Mammary epithelial cell (primary cell): ENCODE measurements at regions not wholly inside any gene's neighbourhood (a gene's known extent, or its start where the extent isn't known, plus 50 kb on each side); places are given as distances from the start of the nearest gene placed in this dataset.

Experiments
- EZH2 ChIP-seq: IDR thresholded peaks from 2 replicates; pipeline ENCODE4 v1.6.1; 2012; ENCODE audit warnings: low read length, inconsistent platforms, borderline replicate concordance
- TF ChIP-seq, protein P1 (sequence below), 2 donors: IDR thresholded peaks in 1 of 2; conservative IDR thresholded peaks in 1 of 2; 2 replicates each; pipeline ENCODE4 v1.5.1; 2011 to 2012; ENCODE audit warnings: inconsistent platforms in 2 of 2, low read length in 2 of 2, mild to moderate bottlenecking in 2 of 2, control low read depth in 1 of 2, low read depth in 1 of 2; ENCODE audit not compliant: insufficient read depth in 1 of 2; ENCODE audit errors: extremely low read depth in 1 of 2

DNA sequence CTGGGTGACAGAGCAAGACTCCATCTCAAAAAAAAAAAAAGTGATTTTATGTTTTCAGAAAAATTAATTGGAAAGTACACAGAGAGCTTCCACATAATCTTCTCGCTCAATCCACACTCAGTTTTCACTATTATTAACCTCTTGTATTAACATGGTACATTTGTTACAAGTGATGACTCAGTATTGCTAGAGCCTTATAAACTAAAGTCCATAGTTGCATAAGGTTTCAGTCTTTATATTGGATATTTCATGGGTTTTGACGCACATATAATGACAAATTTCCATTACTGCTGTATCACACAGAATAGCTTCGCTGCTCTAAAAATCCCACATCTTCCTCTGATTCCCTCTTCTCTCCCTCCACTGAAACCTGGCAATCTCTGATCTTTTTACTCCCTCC lies 603.5 kb downstream of the XIRP2 start:
- TF ChIP-seq, protein P1, sequence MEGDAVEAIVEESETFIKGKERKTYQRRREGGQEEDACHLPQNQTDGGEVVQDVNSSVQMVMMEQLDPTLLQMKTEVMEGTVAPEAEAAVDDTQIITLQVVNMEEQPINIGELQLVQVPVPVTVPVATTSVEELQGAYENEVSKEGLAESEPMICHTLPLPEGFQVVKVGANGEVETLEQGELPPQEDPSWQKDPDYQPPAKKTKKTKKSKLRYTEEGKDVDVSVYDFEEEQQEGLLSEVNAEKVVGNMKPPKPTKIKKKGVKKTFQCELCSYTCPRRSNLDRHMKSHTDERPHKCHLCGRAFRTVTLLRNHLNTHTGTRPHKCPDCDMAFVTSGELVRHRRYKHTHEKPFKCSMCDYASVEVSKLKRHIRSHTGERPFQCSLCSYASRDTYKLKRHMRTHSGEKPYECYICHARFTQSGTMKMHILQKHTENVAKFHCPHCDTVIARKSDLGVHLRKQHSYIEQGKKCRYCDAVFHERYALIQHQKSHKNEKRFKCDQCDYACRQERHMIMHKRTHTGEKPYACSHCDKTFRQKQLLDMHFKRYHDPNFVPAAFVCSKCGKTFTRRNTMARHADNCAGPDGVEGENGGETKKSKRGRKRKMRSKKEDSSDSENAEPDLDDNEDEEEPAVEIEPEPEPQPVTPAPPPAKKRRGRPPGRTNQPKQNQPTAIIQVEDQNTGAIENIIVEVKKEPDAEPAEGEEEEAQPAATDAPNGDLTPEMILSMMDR (conservative IDR thresholded peaks at IDR 0.05 in 1 of 2, IDR thresholded peaks at IDR 0.05 in 1 of 2; ENCODE audit: extremely low read depth in 1 of 2, insufficient read depth in 1 of 2, low read depth in 1 of 2, low read length in 2 of 2), result no peak
- TF ChIP-seq EZH2, result no peak
